OCI-LY3 (cell line): ENCODE measurements at regions not wholly inside any gene's neighbourhood (a gene's known extent, or its start where the extent isn't known, plus 50 kb on each side); places are given as distances from the start of the nearest gene placed in this dataset.

ENCODE experiments used
- H2AFZ ChIP-seq: fragments of 200-600, 300-600 bp; shearing (Covaris generic); 2 replicates; pipeline ENCODE4 v1.6.0; 2014; ENCODE audit warnings: antibody characterized with exemption, low read depth, low read length
- H3K27ac ChIP-seq: fragments of 200-600, 300-600 bp; sonication (generic); 2 replicates; pipeline ENCODE4 v1.5.1; 2014; ENCODE audit warnings: mild to moderate bottlenecking, low read length, moderate library complexity, mixed read lengths
- H3K27me3 ChIP-seq: fragments of 200-600, 300-600 bp; sonication (generic); 2 replicates; pipeline ENCODE4 v1.6.1; 2014; ENCODE audit warnings: low read depth, low read length, mixed read lengths
- H3K36me3 ChIP-seq: fragments of 200-600, 300-600 bp; sonication (generic); replicated peaks from 2 replicates; pipeline ENCODE3; 2014; ENCODE audit warnings: low read depth, low read length, mixed read lengths
- H3K4me1 ChIP-seq: fragments of 300-600, 200-600 bp; sonication (generic); 2 replicates; pipeline ENCODE4 v1.6.1; 2014; ENCODE audit warnings: low read length, mixed read lengths
- H3K4me2 ChIP-seq: fragments of 200-600, 300-600 bp; sonication (generic); 2 replicates; pipeline ENCODE4 v1.6.1; 2014; ENCODE audit warnings: low read length, mixed read lengths
- H3K4me3 ChIP-seq: fragments of 300-600, 200-600 bp; sonication (generic); 2 replicates; pipeline ENCODE4 v1.5.1; 2014; ENCODE audit warnings: antibody characterized with exemption, mild to moderate bottlenecking, low read length, moderate library complexity
- H3K79me2 ChIP-seq: fragments of 300-600, 200-600 bp; shearing (Covaris generic); 2 replicates; pipeline ENCODE4 v1.6.1; 2014; ENCODE audit warnings: mild to moderate bottlenecking, low read length, mixed read lengths
- H3K9ac ChIP-seq: fragments of 300-600, 200-600 bp; shearing (Covaris generic); 2 replicates; pipeline ENCODE4 v1.6.0; 2014; ENCODE audit warnings: mild to moderate bottlenecking, low read length, moderate library complexity
- H3K9me3 ChIP-seq: fragments of 200-600, 300-600 bp; shearing (Covaris generic); 2 replicates; pipeline ENCODE4 v1.6.1; 2014; ENCODE audit warnings: low read length, mixed read lengths; ENCODE audit not compliant: insufficient read depth
- H4K20me1 ChIP-seq: fragments of 200-600, 300-600 bp; sonication (generic); 2 replicates; pipeline ENCODE4 v1.6.1; 2016; ENCODE audit warnings: low read length, mixed read lengths; ENCODE audit not compliant: insufficient read depth
- CTCF ChIP-seq: fragments of 200-600, 300-600 bp; sonication (generic); IDR thresholded peaks from 2 replicates; pipeline ENCODE4 v1.5.1; 2014; ENCODE audit warnings: antibody characterized with exemption, low read length, low read depth
- EZH2phosphoT487 ChIP-seq: fragments of 200-600 bp; shearing (Covaris generic); IDR thresholded peaks from 2 replicates; pipeline ENCODE4 v1.6.1; 2018; ENCODE audit warnings: antibody characterized with exemption, mixed run types, low read depth

GRCh38 chr4:181213551-181213950, 1029.7 kb upstream of the TENM3 start:
- TF ChIP-seq EZH2phosphoT487 (no peak), CTCF (no peak)
- Histone ChIP-seq H3K4me1 (0 out of 2 replicates have a peak, but pooled peaks cover 3% of the 10 kb centered on the region), H3K36me3 (no peaks in the 10 kb centered on the region)

GRCh38 chr4:181216501-181216900, 1026.7 kb upstream of the TENM3 start:
- no peaks in the 10 kb centered on the region for H3K9me3 ChIP-seq
- no peak overlapping the region for H2AFZ ChIP-seq
- TF ChIP-seq CTCF (no peak), EZH2phosphoT487 (no peak)
- no peaks in the 10 kb centered on the region for H3K36me3 ChIP-seq
- H3K4me1 ChIP-seq, result 0 out of 2 replicates have a peak, but pooled peaks cover 3% of the 10 kb centered on the region
- H3K4me2 ChIP-seq, result no peak overlapping the region
- H3K4me3 ChIP-seq, result no peak overlapping the region
- no peaks in the 10 kb centered on the region for H3K79me2 ChIP-seq
- no peak overlapping the region for H3K27ac ChIP-seq
- no peak overlapping the region for H3K9ac ChIP-seq
- H3K27me3 ChIP-seq, result no peaks in the 10 kb centered on the region
- H4K20me1 ChIP-seq, result no peaks in the 10 kb centered on the region

More at GRCh38 chr4:181213551-181213950, 1029.7 kb upstream of the TENM3 start:
- Histone ChIP-seq H3K4me2 (no peak overlapping the region), H3K9ac (no peak overlapping the region), H3K9me3 (no peaks in the 10 kb centered on the region), H3K4me3 (no peak overlapping the region), H3K27ac (no peak overlapping the region), H3K27me3 (no peaks in the 10 kb centered on the region), H3K79me2 (no peaks in the 10 kb centered on the region), H4K20me1 (no peaks in the 10 kb centered on the region), H2AFZ (peak overlapping the region; percentile 83; the same call in 1 of the 2 replicates)

GRCh38 chr4:181219783-181220416, 1023.3 kb upstream of the TENM3 start:
- H3K9ac ChIP-seq, result no peak overlapping the region

GRCh38 chr4:181224852-181225251, 1018.4 kb upstream of the TENM3 start:
- Histone ChIP-seq H4K20me1 (no peaks in the 10 kb centered on the region), H3K4me1 (no peaks in the 10 kb centered on the region), H3K79me2 (no peaks in the 10 kb centered on the region), H3K27ac (no peak overlapping the region), H3K27me3 (no peaks in the 10 kb centered on the region), H2AFZ (no peak overlapping the region), H3K4me3 (no peak overlapping the region), H3K9ac (no peak overlapping the region), H3K36me3 (no peaks in the 10 kb centered on the region), H3K9me3 (no peaks in the 10 kb centered on the region), H3K4me2 (no peak overlapping the region)
- no peak for TF ChIP-seq CTCF
- TF ChIP-seq EZH2phosphoT487, result no peak

More at GRCh38 chr4:181219783-181220416, 1023.3 kb upstream of the TENM3 start:
- no peaks in the 10 kb centered on the region for H3K79me2 ChIP-seq
- H3K4me2 ChIP-seq, result no peak overlapping the region
- H3K36me3 ChIP-seq, result no peaks in the 10 kb centered on the region
- no peak overlapping the region for H3K27ac ChIP-seq
- no peak overlapping the region for H3K4me3 ChIP-seq
- no peaks in the 10 kb centered on the region for H4K20me1 ChIP-seq
- H3K4me1 ChIP-seq, result no peaks in the 10 kb centered on the region
- TF ChIP-seq EZH2phosphoT487 (no peak), CTCF (no peak)
- no peaks in the 10 kb centered on the region for H3K27me3 ChIP-seq
- no peak overlapping the region for H2AFZ ChIP-seq
- H3K9me3 ChIP-seq, result no peaks in the 10 kb centered on the region
